ENCODE measurements at regions not wholly inside any gene's neighbourhood (a gene's known extent, or its start where the extent isn't known, plus 50 kb on each side); places are given as distances from the start of the nearest gene placed in this dataset.
"Not testable (repeated sequence)": the region's sequence is repeated elsewhere in the genome, so short reads cannot be mapped to it uniquely, and the experiment has no call there.

GRCh38 chr2:139411236-139411635 lies 631.0 kb upstream of the NXPH2 start:
- no peak for TF ChIP-seq CTCF (conservative IDR thresholded peaks at IDR 0.05; ENCODE audit: control insufficient read depth, insufficient read depth, low read depth, low read length)
- no peak for DNase-seq (ENCODE audit: low read depth)

GRCh38 chr2:139410833-139411174 lies 630.6 kb upstream of the NXPH2 start:
- H3K4me3 ChIP-seq (ENCODE audit: control insufficient read depth, low read depth, low read length); DNase-seq (ENCODE audit: low read depth): not testable (repeated sequence)

More at GRCh38 chr2:139411236-139411635, 631.0 kb upstream of the NXPH2 start:
- no peak overlapping the region for H3K4me3 ChIP-seq (ENCODE audit: control insufficient read depth, low read depth, low read length)

- H3K4me3 ChIP-seq (ENCODE audit: control insufficient read depth, low read depth, low read length); DNase-seq (ENCODE audit: low read depth): not testable (repeated sequence)
Observed at GRCh38 chr2:139410147-139410832, 630.1 kb upstream of the NXPH2 start.

- DNase-seq (ENCODE audit: low read depth): no peak
- no peak for TF ChIP-seq CTCF (conservative IDR thresholded peaks at IDR 0.05; ENCODE audit: control insufficient read depth, insufficient read depth, low read depth, low read length)
- no peak overlapping the region for H3K4me3 ChIP-seq (ENCODE audit: control insufficient read depth, low read depth, low read length)
Observed at GRCh38 chr2:139409212-139409611, 629.0 kb upstream of the NXPH2 start.

- no peak for DNase-seq (ENCODE audit: low read depth)
- no peak for TF ChIP-seq CTCF (conservative IDR thresholded peaks at IDR 0.05; ENCODE audit: control insufficient read depth, insufficient read depth, low read depth, low read length)
- H3K4me3 ChIP-seq (ENCODE audit: control insufficient read depth, low read depth, low read length): no peak overlapping the region
Observed at GRCh38 chr2:139403948-139404347, 623.8 kb upstream of the NXPH2 start.

GRCh38 chr2:139394801-139395200 lies 614.6 kb upstream of the NXPH2 start:
- no peak for DNase-seq (ENCODE audit: low read depth)
- H3K4me3 ChIP-seq (ENCODE audit: control insufficient read depth, low read depth, low read length): no peak overlapping the region
- TF ChIP-seq CTCF (conservative IDR thresholded peaks at IDR 0.05; ENCODE audit: control insufficient read depth, insufficient read depth, low read depth, low read length): no peak

GRCh38 chr2:139389391-139389790 lies 609.2 kb upstream of the NXPH2 start:
- no peak for DNase-seq (ENCODE audit: low read depth)
- no peak for TF ChIP-seq CTCF (conservative IDR thresholded peaks at IDR 0.05; ENCODE audit: control insufficient read depth, insufficient read depth, low read depth, low read length)
- no peak overlapping the region for H3K4me3 ChIP-seq (ENCODE audit: control insufficient read depth, low read depth, low read length)

GRCh38 chr2:139386401-139386800 lies 606.2 kb upstream of the NXPH2 start:
- no peak for TF ChIP-seq CTCF (conservative IDR thresholded peaks at IDR 0.05; ENCODE audit: control insufficient read depth, insufficient read depth, low read depth, low read length)
- no peak for DNase-seq (ENCODE audit: low read depth)
- no peak overlapping the region for H3K4me3 ChIP-seq (ENCODE audit: control insufficient read depth, low read depth, low read length)
